ENCODE measurements at regions not wholly inside any gene's neighbourhood (a gene's known extent, or its start where the extent isn't known, plus 50 kb on each side); places are given as distances from the start of the nearest gene placed in this dataset.

DNA sequence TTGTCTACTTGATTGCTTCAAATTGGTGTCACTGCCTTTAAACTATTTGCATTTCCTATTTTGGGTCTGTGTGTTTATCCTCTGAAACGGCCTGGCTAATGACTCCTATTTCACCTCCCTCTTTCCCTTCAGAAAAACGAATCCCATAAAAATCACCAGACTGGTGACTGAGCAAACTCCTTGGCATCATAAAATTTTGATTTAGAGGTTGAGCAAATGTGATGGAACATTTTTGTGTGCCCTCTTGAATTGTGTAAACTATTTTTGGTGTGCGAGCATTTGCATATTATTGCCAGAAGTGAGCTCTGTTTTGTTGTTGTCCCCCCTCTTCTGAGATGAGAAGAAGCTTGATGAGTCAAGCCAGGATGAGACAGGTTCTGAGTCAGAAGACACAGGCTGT, 316.1 kb downstream of the AJAP1 start:
- DNase-seq: no peak

DNA sequence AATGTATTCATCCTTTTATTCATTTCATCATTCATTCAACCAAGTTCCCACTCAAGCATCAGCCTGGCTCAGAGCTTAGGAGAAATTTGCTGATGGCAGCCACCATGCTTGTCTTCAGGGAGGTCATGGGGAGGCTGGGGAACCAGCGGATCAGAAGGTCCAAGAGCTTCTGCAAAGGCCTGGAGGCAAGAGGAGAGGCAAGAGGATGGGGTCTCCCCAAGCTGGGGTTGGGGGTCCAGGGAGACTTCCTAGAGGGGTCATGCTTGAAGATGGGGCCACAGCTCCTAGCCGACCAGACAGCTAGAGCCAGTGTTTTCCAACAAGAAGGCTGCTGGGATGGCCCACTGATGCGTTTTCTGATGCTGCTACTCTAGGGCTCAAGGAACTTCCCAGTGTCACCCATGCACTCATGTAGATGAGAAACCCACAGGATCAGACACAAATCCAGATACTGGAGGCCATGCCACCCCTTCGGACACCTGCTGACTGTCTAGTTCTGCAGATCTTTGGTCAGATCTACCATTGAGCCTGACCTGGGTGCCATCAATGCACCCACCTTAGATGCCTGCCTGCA, 315.2 kb downstream of the AJAP1 start:
- DNase-seq: no peak

DNA sequence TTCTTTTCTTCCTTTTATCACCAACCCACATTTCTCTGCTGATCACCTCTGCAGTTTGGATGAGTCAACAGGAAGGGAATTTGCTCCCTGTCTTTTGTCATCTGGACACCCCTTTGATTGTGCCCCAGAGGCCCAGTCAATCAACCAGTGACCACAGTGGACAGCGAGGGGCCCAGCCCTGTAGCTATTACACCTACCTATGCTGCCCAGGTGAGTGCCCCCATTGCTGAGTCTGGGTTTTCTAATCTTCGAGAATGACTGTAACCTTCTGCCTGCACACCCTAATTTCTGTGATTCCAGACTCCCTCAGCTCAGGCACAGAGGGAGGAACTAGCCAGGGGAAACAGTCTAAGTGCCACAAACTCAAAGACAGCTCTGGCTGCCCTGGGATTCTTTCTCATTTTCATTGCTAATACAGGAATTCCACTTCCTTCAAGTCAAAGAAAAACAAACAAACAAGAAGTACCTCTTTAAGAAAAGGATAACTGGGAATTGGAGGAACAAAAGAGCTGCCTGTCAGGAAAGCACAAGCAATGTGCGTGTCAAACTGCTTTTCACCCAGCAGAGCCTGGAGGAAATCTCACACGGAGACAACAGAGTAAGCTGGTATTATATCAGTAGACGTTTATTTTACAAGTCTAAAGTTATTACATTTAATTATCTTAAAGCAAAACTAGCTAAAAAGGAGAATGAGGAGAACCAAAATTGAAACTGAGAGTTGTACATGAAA, 311.1 kb downstream of the AJAP1 start:
- no peak for DNase-seq

DNA sequence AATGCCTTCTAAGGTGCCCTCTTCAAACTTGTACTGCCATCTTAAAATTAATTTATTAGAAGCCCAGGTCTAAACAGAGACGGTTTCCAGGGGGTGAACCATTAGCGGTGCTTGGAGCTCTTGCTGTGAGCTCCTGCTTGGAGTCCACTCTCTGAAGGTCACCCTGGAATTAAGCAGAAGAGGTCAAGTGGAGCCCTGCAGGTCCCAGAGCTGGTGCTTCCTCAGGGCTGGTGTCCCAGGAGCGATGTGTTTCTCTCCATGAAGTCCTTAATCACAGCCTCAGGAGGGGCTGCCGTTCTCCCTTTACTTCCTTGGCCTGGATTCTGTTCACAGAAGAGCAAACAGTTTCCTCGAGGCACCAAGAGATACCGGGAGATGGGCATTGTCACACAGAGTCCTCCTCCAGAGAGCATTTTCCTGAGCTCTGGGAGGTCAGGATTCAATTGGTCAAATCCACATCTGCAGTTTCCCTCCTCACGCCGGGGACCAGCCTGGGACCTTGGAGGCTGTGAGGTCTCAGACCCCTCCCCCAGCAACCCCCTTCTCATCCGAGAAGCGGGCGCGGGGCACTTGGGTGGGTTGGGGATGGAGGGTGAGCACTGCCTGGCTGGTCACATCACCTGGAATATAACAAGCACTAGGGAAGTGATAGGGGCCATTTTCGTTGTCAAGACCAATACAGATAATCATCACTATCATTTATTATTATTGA, 310.4 kb downstream of the AJAP1 start:
- DNase-seq: no peak

DNA sequence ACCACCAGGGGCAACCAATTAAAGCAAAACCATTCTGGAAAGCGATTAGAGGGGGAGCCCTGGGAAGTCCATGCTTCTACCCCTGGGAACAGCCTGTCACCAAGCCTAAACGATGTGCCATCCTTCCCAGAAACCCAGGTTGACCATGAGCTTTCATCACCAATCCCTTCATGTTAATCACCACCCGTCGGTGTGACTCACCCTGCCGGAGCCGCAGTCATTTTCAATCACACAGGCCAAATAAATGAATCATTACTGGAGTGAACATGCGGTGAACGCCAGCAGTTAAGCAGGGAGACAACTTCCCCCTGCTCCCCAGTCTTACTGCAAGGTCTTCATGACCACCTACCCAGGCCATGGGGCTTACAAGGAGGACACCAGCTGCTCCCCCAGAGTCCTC, 308.8 kb downstream of the AJAP1 start:
- DNase-seq: no peak

DNA sequence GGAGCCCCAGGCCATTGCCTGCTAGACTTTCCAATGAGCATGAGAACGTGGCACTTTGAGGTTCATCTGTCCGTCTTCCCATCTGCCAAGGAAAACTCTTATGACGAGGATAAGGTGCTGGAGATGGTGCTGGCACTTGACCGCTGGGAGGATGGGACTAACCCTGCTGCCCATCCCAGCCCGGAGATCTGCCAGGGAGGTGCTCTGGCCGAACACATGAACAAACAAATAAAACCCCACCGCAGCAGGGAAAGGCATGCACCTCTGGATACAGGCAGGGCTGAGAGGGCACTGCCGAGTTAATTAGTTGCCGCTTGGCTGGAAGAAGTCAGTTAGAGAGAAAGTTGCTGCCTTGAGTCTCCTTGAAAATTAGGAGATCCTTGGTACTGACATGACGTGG, 308.4 kb downstream of the AJAP1 start:
- no peak for DNase-seq

DNA sequence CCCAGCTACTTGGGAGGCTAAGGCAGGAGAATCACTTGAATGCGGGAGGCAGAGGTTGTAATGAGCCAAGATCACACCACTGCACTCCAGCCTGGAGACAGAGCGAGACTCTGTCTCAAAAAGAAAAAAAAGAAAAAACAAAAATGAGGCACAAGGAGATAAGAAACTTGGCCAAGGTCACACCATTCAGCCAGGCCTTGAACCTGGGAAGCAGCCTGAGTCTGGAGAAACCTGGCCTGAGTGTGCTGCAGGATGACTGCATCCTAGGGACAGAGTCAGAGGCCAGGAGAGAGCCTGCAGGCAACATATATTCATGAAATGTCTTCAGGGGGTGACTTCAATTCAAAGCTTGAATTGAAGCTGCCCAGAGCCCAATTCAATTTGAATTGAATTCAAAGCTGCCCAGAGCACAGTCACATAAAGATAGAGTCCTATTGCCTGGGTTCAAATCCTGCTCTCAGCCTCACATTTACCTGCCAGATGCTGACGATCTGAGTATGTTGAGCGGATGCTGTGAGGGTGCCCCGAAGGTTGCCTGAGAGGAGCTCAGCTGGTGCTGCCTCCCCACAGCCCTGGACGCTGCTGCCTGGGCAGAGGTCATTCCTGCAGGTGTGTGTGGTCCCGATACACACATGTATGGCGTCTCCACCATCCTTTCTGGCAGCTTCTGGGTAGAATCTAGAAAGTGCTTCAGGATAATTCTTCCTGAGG, 307.7 kb downstream of the AJAP1 start:
- no peak for DNase-seq

DNA sequence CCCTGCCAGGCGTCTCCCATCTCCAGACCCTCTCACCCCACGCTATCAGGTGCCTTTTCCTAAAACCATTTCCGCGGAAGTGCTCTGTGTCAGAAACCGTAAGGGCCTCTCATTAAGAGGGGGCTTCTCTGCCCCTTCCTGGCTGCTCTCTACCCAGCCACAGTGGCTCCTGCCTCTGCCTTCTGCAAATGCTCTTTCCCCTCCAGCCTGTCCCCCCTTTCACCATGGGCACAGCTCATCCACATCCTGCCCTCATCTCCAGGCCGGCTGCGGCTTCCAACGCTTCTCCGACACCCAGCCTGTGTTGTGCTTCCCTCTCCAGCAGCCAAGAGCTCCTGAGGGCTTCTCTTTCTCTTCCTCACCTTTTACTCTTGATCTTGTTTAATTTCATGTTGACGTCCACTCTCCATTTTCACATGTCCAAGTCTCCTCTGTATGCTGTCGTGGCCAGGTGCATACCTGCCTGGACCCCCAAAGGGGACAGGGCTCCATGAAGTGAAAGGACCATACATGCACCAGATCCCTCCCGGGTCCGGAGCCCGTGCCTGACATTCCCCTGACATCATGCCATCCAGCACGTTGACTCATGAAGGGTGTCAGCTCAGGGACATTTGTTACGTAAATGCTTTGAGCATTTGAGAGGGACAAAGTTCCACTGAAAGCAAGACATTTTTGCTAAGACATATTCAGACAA, 306.5 kb downstream of the AJAP1 start:
- DNase-seq: no peak

DNA sequence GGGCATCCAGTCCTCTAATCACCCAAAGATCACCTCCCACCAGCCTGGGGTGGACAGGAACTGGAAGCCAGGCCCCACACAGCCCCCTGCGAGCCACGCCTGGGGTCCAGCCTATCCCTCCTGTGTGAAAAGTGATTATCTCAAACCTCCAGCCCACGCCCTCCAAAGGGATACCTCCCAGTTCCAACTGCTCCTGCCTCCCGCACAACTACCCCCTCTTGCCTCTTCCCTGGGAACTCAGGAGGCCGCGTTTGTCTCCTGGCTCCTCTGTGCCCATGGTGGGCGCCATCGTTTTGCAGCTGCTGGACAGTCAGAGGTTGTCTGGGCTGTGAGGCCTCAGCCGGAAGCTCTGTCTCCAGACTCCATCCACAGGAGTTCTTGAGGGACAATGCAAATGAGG, 305.9 kb downstream of the AJAP1 start:
- no peak for DNase-seq

DNA sequence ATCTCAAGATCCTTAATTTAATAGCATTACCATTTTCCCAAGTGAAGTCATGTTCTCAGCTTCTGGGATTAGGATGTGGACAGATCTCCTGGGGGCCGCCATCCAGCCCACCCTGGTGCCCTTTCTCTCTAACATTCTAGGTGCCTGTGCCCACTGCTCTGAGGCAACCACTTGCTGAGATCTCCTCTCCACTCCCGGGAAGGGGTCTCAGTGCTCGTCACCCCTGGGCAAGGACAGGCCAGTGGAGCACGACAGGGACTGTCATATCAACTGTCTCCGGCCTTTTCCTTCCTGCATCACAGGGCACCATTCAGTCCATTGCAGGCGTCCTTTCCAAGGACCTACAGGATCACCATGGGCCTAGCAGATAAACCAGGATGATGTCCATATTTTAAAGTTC, 304.8 kb downstream of the AJAP1 start:
- no peak for DNase-seq

DNA sequence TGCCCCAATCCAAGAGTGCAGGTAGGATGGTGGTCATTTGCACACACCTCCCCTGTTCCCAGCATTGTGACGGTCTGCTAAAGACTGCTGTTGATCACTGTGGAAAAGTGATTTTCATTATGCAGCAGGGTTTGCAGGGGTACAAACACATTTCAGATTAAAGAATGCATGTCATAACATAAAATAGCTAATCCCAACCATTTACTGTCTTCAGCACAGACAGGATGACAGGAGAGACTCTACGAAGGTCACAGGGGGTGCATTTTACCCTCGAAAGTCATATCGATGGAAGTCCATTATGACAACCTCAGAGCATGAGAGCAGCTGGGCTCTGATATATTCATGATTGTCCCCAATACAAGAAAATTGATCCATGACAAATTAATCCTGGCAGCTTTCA, 302.6 kb downstream of the AJAP1 start:
- no peak for DNase-seq

DNA sequence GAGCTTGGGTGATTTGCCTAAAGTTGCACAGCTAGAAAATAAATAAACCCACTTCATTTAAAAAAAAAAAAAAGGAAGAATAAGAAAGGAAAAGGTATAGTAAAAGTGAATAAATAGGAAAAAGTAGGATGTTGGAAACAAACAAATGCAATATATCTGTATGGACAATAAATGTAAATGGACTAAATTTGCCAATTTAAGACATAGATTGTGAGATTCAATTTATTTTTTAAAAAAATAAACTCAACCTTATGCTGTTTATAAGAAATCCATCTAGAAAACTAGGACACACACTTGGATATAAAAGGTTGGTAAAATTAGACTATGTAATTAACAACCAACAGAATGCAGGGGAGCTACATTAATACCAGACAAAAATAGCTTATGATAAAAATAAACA, 300.0 kb downstream of the AJAP1 start:
- no peak for DNase-seq

DNA sequence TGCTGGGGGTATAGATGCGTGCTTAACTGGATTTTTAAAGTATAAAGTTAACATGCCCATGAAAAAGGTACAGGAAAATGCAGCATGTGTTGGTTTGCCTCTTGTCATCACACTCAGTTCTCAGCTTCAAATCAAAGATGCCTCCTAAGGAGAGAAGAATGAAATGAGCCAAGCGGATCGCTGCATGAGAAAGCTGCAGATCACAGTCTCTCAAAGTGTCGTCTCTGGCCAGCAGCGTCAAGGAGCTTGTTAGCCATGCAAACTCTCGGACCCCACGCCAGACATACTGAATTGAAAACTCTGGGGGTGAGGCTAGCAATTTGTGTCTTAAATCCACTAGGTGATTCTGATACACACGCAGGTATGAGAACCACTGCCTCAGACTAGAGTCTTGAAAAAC, 297.2 kb downstream of the AJAP1 start:
- no peak for DNase-seq

DNA sequence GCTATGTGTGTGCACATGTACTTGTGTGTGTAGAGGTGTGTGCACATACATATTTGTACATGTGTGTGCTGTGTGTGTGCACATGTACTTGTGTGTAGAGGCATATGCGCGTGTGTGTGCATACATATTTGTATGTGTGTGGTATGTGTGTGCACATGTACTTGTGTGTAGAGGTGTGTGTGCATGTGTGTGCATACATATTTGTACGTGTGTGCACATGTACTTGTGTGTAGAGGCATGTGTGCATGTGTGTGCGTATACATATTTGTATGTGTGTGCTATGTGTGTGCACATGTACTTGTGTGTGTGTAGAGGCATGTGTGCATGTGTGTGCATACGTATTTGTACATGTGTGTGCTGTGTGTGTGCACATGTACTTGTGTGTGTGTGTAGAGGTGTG, 291.9 kb downstream of the AJAP1 start:
- DNase-seq: no peak

DNA sequence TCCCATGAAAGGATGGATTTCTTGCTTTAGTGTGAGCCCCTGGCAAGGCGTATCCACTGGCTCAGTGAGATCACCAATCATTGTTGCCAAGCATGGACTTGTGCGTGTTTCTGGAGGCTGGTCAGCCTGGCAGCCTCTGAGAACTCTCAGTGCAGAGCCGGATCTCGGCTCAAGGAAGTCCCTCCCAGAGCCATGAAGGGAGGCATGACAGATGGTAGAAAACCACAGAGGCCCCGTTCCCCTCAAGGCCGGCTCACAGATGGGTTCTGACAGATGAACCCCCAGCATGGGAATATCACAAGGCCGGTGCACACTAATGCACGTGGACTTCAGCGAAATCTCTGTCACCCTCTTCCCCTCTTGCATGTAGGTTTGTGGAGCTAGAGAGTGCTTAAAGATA, 290.5 kb downstream of the AJAP1 start:
- DNase-seq: no peak

DNA sequence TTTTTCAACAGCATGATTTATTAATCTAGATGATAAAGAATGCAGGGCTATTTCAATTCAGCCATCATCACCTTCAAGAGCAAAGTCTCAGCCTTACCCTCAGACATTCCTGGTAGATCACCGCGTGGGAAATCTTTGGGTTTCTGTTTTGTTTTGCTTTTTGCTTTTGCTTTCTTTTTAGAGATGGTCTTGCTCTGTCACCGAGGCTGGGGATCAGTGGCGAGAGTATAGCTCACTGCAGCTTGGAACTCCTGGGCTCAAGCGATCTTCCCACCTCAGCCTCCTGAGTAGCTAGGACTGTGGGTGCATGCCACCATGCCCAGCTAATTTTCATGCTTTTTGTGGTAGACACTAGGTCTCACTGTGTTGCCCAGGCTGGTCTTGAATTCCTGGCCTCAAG, 289.7 kb downstream of the AJAP1 start:
- no peak for DNase-seq

DNA sequence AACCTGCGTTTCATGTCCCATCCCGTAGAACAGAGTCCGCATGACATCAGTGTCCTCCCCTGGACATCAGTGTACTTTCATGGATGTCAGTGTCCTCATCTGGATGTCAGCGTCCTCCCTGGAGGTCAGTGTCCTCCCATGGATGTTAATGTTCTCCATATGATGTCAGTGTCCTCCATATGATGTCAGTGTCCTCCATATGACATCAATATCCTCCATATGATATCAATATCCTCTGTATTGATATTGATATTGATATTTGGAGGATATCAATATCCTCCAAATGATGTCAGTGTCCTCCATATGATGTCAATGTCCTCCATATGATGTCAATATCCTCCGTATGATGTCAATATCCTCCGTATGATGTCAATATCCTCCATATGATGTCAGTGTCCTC, 284.9 kb downstream of the AJAP1 start:
- DNase-seq: no peak

DNA sequence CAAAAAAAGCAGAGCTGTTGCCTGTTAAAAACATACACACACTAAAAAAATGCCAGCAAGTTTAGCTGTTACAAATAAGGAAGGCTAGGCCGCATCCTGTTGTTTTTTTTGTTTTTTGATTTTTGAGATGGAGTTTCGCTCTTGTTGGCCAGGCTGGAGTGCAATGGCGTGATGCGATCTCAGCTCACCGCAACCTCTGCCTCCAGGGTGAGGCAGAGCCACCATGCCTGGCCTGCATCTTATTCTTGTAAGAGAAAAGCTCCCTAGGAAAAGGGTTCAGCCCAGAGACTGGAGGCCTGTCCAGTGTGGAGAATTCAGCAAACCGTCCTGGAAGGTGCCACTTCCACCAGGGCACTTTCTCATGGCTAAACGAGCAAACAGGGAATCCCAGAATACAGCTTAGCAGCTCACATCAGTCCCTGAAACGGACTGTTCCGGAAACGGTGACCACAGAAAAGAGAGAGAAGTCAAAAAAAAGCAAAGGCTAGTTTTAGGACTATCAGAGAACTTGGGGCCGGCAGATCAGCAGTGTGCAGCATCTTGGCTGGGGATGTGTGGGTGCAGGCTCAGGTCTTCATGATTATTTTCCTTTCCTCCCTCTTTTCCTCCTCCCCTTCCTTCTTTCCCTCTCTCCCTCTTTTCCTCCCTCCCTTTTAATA, 283.6 kb downstream of the AJAP1 start:
- DNase-seq: no peak

DNA sequence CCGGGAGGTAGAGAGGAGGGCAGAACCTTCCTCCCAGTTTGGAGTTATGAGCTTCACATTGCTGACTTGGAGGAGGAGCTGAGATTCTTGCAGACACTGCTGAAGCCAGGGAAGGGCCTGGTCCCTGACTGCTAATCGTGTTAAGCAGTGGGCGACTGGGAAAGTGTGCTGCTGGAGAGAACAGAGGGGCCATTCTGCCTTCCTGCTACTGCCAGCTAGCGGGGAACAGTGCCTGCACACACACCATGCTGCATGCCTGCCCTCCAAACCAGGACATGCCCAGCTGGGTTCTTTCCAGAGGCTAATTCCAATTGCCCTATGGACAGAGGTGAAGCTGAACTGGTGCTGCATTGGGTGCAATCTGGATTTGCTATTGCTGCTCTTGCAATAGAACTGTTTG, 281.4 kb downstream of the AJAP1 start:
- no peak for DNase-seq

DNA sequence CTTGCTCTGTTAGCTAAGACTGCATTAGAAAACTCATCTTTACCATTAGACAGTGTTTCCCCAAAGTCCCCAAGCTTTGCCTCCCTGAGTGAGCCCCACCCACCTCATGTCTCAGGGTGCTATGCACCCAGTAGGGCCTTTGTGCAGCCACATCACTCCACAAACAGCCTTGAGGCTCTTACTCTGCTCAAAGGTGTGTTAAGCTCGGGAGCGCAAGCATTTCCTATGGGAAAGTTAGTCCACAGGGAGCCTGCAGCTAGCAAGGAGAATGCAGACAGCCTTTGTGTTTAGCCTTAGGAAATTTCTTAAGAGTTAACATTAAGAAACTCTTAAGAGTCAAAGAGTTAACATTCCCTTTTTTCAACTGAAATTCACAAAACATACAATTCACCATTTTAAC, 278.8 kb downstream of the AJAP1 start:
- no peak for DNase-seq

DNA sequence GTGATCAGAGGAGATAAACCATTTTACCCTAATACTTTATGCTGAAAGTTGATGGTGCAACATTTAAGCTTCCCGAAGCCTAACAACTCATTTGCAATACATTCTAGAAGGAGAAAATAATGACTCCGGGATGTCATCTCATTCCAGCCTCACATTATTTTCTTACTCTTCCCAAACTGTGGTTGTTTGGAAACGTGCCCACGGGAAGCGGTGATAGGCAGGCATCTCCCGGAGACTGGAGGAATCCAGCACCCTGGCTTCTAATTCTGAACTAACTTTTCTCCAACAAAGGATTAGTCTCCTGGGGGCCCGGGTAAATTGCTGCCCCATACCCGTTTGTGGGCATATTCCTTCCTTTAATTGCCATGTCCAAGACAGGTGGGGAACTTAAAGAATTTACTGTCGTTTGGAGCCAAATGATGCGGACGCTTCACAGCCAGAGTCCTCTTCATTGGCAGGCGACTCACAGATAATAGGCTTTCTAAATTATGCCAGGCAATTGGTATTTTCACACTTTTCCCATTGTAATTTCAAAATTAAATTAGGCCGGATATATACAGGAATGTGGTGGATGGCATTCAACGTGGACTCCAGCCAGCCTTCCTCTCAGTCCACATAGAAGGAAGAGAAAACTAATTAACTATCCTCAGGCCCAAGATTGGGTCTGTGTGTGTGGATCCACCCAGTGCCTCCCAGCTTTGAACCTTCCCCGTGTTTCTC, 278.1 kb downstream of the AJAP1 start:
- DNase-seq: no peak

DNA sequence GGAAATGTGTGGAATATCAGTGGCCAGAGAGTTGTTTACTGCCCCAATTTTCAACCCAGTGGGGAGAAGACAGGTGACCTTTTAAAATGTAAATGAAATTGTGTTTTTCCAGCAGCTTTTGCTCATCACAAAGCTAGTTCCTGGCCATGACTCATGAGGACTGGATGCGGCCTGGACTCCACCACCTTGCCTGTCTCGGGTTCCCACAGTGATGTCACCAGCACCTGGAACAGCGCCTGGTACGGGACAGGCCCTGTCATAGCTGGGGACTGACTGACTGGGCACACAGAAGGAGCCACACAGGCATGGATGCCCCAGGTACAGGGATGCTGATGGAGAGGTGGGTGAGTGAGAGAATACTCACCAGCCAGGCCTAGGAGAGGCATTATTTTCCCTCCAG, 277.1 kb downstream of the AJAP1 start:
- no peak for DNase-seq

Measured in activated CD4-positive, alpha-beta T cell treated with anti-CD3 and anti-CD28 coated beads for 1 hour (primary cell).